Renal pelvis (tissue), 1 donor: ENCODE measurements at regions not wholly inside any gene's neighbourhood (a gene's known extent, or its start where the extent isn't known, plus 50 kb on each side); places are given as distances from the start of the nearest gene placed in this dataset.
"Not testable (repeated sequence)": the region's sequence is repeated elsewhere in the genome, so short reads cannot be mapped to it uniquely, and the experiment has no call there.

Experiments
- DNase-seq: peaks from one replicate; pipeline ENCODE4 v3.0.0-alpha.2; 2013

GRCh38 chr7:48822138-48822537 is 102.2 kb upstream of the CDC14C start:
- DNase-seq = no peak

- DNase-seq = no peak
Observed at GRCh38 chr7:48832303-48832845, 92.0 kb upstream of the CDC14C start.

- no peak for DNase-seq
Observed at GRCh38 chr7:48837266-48837665, 87.1 kb upstream of the CDC14C start.

- DNase-seq = no peak
Observed at GRCh38 chr7:48839108-48839507, 85.2 kb upstream of the CDC14C start.

GRCh38 chr7:48841739-48842138 is 82.6 kb upstream of the CDC14C start:
- DNase-seq = no peak

- no peak for DNase-seq
Observed at GRCh38 chr7:48847917-48848316, 76.4 kb upstream of the CDC14C start.

GRCh38 chr7:48860447-48860846 is 63.9 kb upstream of the CDC14C start:
- not testable (repeated sequence) for DNase-seq

- no peak for DNase-seq
Observed at GRCh38 chr7:48868916-48869315, 55.4 kb upstream of the CDC14C start.

- DNase-seq = no peak
Observed at GRCh38 chr7:48872548-48872947, 51.8 kb upstream of the CDC14C start.
